Tibial artery (tissue), 4 donors: ENCODE measurements at regions not wholly inside any gene's neighbourhood (a gene's known extent, or its start where the extent isn't known, plus 50 kb on each side); places are given as distances from the start of the nearest gene placed in this dataset.

Experiments used
- DNase-seq, 2 donors: peaks; one replicate each; pipeline ENCODE4 v3.0.0-alpha.2; 2019
- H3K27ac ChIP-seq, 2 donors: fragments of 200-600 bp; sonication (generic) in 1 of 2; 1 replicate in 1 of 2; 2 replicates in 1 of 2; pipeline ENCODE4 v1.5.1; 2018 to 2019; ENCODE audit warnings: mild to moderate bottlenecking in 1 of 2
- H3K27me3 ChIP-seq, 2 donors: fragments of 200-600 bp; sonication (generic) in 1 of 2; one replicate each; pipeline versions ENCODE4 v1.5.1 to v1.6.0; 2016 to 2019
- H3K36me3 ChIP-seq, 3 donors: fragments of 200-600 bp; sonication (generic) in 2 of 3; one replicate each; pipeline ENCODE4 v1.5.1; 2016 to 2019; ENCODE audit warnings: mild to moderate bottlenecking in 2 of 3
- H3K4me1 ChIP-seq, 4 donors: fragments of 200-600 bp; sonication (generic) in 2 of 4; 1 replicate in 3 of 4; 2 replicates in 1 of 4; pipeline ENCODE4 v1.5.1; 2016 to 2019
- H3K4me3 ChIP-seq, 2 donors: fragments of 200-600 bp; sonication (generic) in 1 of 2; 1 replicate in 1 of 2; 2 replicates in 1 of 2; pipeline ENCODE4 v1.5.1; 2018 to 2019; ENCODE audit warnings: mild to moderate bottlenecking in 2 of 2
- H3K9me3 ChIP-seq, 3 donors: fragments of 200-600 bp; sonication (generic) in 1 of 3; one replicate each; pipeline ENCODE4 v1.5.1; 2016 to 2019
- intact Hi-C: fragments of 100-400 bp; cut with DNase I; formaldehyde crosslinking; loops from one replicate; pipeline ENCODE4 v1.15.0; 2023; ENCODE audit warnings: low total_unique reads
- TF ChIP-seq, protein P1 (sequence below), 2 experiments: fragments of 200-600 bp in 1 of 2; fragments of 450-650 bp in 1 of 2; IDR thresholded peaks; one replicate each; pipeline ENCODE4 v1.5.1; 2017 to 2019; ENCODE audit warnings: antibody characterized with exemption in 2 of 2, mild to moderate bottlenecking in 1 of 2, moderate library complexity in 1 of 2

DNA sequence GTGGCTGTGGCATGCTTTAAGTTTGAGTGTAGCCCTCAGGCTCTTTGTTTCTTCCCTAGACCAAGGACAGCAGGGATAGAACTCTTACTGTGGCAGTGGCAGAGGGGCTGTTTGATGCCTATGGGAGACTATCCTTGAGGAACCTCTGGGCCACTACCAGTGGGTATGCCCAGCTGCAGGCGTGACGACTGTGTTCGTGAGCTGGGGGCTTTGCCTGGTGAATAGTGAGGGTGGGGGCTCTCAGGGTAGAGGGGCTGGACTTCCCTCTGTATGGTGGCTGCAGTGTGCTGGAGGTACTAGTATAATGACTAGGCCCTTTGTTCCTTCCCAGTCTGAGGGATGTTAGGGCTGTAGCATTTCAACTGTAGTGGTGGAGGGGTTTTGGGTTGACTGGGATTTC lies 1242.0 kb downstream of the KHDRBS2 start:
- no peaks in the 10 kb centered on the region for H3K36me3 ChIP-seq
- no peaks in the 10 kb centered on the region for H3K9me3 ChIP-seq
- no peaks in the 10 kb centered on the region for H3K27me3 ChIP-seq
- no peak overlapping the region for H3K27ac ChIP-seq
- TF ChIP-seq, protein P1, sequence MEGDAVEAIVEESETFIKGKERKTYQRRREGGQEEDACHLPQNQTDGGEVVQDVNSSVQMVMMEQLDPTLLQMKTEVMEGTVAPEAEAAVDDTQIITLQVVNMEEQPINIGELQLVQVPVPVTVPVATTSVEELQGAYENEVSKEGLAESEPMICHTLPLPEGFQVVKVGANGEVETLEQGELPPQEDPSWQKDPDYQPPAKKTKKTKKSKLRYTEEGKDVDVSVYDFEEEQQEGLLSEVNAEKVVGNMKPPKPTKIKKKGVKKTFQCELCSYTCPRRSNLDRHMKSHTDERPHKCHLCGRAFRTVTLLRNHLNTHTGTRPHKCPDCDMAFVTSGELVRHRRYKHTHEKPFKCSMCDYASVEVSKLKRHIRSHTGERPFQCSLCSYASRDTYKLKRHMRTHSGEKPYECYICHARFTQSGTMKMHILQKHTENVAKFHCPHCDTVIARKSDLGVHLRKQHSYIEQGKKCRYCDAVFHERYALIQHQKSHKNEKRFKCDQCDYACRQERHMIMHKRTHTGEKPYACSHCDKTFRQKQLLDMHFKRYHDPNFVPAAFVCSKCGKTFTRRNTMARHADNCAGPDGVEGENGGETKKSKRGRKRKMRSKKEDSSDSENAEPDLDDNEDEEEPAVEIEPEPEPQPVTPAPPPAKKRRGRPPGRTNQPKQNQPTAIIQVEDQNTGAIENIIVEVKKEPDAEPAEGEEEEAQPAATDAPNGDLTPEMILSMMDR (IDR thresholded peaks at IDR 0.05): no peak
- no peaks in the 10 kb centered on the region for H3K4me1 ChIP-seq
- intact Hi-C loops: no loop called here
- DNase-seq: no peak
- H3K4me3 ChIP-seq: no peak overlapping the region
